Chondrocyte (in vitro differentiated cells): ENCODE measurements at regions not wholly inside any gene's neighbourhood (a gene's known extent, or its start where the extent isn't known, plus 50 kb on each side); places are given as distances from the start of the nearest gene placed in this dataset.
A peak's percentile ranks its signal among the peaks of the same experiment; 100 is the strongest.

Source experiments
- DNase-seq: peaks from one replicate; pipeline ENCODE4 v3.0.0; 2021; ENCODE audit warnings: mixed read lengths, low spot score
- H3K27ac Mint-ChIP-seq: one replicate; pipeline ENCODE4 v1.8.0; 2021; ENCODE audit warnings: mild to moderate bottlenecking, moderate library complexity, mixed read lengths; ENCODE audit not compliant: unreplicated experiment
- H3K27me3 Mint-ChIP-seq: 2 replicates; pipeline ENCODE4 v1.8.0; 2021; ENCODE audit warnings: low read depth, mixed read lengths
- H3K36me3 Mint-ChIP-seq: 2 replicates; pipeline ENCODE4 v1.8.0; 2021; ENCODE audit warnings: low read depth, mixed read lengths
- H3K4me1 Mint-ChIP-seq: 2 replicates; pipeline ENCODE4 v1.8.0; 2021; ENCODE audit warnings: low read depth, mild to moderate bottlenecking, mixed read lengths
- H3K4me3 Mint-ChIP-seq: one replicate; pipeline ENCODE4 v1.8.0; 2021; ENCODE audit warnings: mild to moderate bottlenecking, moderate library complexity, mixed read lengths; ENCODE audit not compliant: unreplicated experiment
- H3K9me3 Mint-ChIP-seq: 2 replicates; pipeline ENCODE4 v1.8.0; 2021; ENCODE audit warnings: low read depth, mixed read lengths
- CTCF ChIP-seq: fragments of 200-600 bp; sonication (generic); IDR thresholded peaks from 2 replicates; pipeline ENCODE4 v1.5.0; 2021; ENCODE audit warnings: antibody characterized with exemption, mild to moderate bottlenecking, moderate library complexity

- peaks cover 29% of the 10 kb centered on the region for H3K27me3 Mint-ChIP-seq
- no peak overlapping the region for H3K4me3 Mint-ChIP-seq
- TF ChIP-seq CTCF, result no peak
- peaks cover 4% of the 10 kb centered on the region for H3K4me1 Mint-ChIP-seq
- peaks cover 3% of the 10 kb centered on the region for H3K36me3 Mint-ChIP-seq
- H3K27ac Mint-ChIP-seq, result no peak overlapping the region
- DNase-seq, result no peak
- H3K9me3 Mint-ChIP-seq, result no peaks in the 10 kb centered on the region
Observed at GRCh38 chr18:79622004-79622403, 57.6 kb upstream of the CTDP1 start.

GRCh38 chr18:79624356-79625170 is 55.0 kb upstream of the CTDP1 start:
- Mint-ChIP-seq H3K27me3 (peaks cover 49% of the 10 kb centered on the region), H3K9me3 (no peaks in the 10 kb centered on the region), H3K36me3 (peaks cover 3% of the 10 kb centered on the region), H3K27ac (no peak overlapping the region), H3K4me1 (peaks cover 4% of the 10 kb centered on the region), H3K4me3 (no peak overlapping the region)
- no peak for TF ChIP-seq CTCF
- DNase-seq, result peak; percentile 35

GRCh38 chr18:79625195-79625923 is 54.2 kb upstream of the CTDP1 start:
- Mint-ChIP-seq H3K27ac (no peak overlapping the region), H3K4me1 (peaks cover 4% of the 10 kb centered on the region), H3K27me3 (peaks cover 51% of the 10 kb centered on the region), H3K36me3 (peaks cover 3% of the 10 kb centered on the region), H3K4me3 (no peak overlapping the region), H3K9me3 (no peaks in the 10 kb centered on the region)
- no peak for TF ChIP-seq CTCF
- peak; percentile 62 for DNase-seq

GRCh38 chr18:79625924-79626561 is 53.6 kb upstream of the CTDP1 start:
- Mint-ChIP-seq H3K27ac (no peak overlapping the region), H3K36me3 (peaks cover 3% of the 10 kb centered on the region), H3K9me3 (no peaks in the 10 kb centered on the region), H3K4me1 (peaks cover 4% of the 10 kb centered on the region), H3K4me3 (no peak overlapping the region), H3K27me3 (peaks cover 51% of the 10 kb centered on the region)
- DNase-seq, result peak; percentile 76
- no peak for TF ChIP-seq CTCF
